Right hindlimb (tissue), 1 donor: ENCODE measurements at regions not wholly inside any gene's neighbourhood (a gene's known extent, or its start where the extent isn't known, plus 50 kb on each side); places are given as distances from the start of the nearest gene placed in this dataset.

ENCODE experiments used
- DNase-seq: peaks from one replicate; pipeline ENCODE4 v3.0.0-alpha.2; 2018

GRCh38 chr11:15779518-15779917 lies 576.8 kb downstream of the SOX6 start:
- DNase-seq: no peak

GRCh38 chr11:15780382-15780781 lies 576.0 kb downstream of the SOX6 start:
- DNase-seq: peak; percentile 55

DNA sequence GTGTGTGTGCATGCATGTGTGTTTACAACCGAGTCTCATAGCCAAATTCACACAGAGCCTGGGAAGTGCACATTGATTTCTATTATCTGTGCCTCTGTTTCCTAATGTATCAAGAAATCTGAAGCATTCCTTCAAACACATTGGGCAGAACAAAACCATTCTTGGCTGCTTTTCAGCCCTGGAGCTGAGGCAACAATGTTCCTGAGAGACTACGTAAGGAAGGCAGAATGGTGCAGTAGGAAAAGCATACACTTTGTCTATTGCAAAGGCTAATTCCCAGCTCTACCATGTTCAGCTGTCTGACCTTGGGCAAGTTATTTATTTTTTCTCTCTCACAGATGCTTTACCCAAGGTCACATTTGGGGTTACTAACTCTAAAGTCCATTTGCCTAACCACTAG lies 575.5 kb downstream of the SOX6 start:
- no peak for DNase-seq

DNA sequence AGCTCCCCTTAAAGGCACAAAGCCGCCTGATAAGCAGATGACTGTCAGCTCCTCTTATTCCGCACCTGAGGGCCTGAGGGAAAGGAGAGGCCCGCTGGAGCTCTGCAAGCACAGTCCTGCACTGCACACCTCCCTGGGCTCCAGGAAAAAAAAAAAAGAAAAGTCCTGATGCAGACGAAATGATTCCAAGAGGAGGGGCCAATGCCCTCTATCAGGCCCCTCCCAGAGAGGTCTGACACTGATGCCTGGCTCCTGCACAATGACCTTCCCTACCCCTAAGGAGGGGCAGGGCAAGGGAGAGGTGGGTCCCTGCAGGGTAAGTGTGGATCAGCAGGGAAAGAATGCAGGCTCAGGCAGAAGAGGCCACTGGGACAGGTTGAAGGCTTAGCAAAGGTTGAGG lies 572.7 kb downstream of the SOX6 start:
- no peak for DNase-seq

GRCh38 chr11:15793043-15793996 lies 563.0 kb downstream of the SOX6 start:
- DNase-seq: no peak

GRCh38 chr11:15794361-15795150 lies 561.8 kb downstream of the SOX6 start:
- DNase-seq: no peak

- DNase-seq: no peak
These were observed 561.0 kb downstream of the SOX6 start for GRCh38 chr11:15795378-15795777.

DNA sequence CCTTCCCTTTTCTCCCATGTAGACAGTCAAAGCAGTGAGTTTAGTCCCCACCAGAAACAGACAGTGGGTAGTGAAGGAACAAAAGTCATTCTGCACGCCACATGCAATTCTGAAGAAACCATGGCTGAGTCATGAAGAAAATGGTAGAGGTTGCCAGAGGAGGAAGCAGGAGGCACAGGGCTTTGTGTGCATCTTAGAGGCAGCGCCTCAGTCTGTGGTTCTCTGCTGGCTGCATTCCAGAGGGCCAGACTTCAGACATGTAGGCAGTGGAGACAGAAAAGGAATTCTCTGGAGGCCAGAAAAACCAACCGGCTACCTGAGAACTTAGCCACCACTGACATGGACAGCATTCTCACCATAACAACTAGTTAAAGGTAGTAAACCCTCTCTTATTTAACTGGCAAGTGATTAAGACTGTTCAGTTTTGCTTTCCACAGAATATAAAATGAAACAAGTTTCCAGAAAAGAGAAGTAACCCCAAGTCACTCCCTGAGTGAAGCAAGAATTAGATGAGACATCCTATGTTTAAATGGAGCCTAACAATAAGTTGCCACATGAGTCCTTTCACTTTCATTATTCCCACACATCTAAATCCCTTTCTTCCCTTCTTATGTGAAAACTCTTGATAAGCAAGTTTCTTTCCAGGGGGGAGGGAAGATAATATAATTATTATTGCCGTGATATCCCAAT lies 556.1 kb downstream of the SOX6 start:
- peak; percentile 57 for DNase-seq

DNA sequence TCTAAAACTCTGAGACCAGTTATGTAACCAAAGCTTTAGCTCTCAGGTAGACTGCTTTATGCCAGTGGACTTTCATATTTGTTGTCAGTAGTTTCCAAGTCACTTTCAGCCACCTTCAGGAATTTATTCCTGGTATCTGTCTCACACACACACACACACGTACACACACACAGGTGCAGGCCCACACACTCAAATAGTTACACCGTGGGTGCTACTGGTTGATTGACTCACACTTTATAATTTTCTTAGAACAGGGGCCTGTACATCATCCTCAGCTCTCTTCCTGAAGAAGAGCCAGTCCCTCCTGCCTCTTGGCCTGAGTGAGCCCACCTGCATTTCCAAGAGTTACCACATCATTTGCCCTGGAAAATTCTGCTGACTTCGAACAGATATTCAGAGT lies 555.2 kb downstream of the SOX6 start:
- DNase-seq: no peak

DNA sequence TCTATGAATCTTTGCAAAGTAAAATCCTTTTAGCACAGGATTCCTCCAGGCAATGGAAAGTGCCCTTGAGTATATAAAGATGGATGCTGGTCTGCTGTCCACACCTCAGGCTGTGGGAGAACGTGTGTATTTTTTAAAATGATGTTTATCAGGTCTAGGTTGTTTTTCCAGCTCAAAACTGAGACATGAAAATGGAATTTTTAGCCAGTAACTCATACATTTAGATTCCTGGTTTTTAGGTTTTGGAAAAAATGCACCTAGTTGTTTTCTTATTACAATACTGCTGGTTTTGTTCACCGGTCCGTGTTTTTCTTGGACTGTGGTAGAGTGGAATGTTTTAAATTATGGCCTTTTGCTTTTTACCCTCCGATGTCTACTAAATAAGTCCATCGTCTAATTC lies 554.7 kb downstream of the SOX6 start:
- DNase-seq: no peak

DNA sequence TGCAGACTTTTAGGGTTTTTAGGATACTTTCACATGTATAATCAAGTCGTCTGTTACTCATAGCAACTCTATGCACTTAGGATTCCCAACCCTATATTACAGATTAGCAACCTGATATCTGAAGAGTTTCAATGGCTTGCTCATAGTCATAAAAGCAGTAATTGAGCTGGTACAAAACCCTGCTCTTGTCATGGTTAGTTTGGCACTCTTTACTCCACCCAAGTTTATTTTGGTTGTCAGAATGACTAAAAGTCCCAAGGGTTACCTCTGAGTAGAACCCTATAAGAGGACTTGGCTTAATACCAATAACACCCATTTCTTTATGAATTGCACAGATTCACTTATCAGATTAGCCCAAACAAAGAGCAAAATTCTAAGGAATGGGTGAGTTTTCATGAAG lies 550.6 kb downstream of the SOX6 start:
- no peak for DNase-seq

- DNase-seq: no peak
These were observed 550.1 kb downstream of the SOX6 start for GRCh38 chr11:15806217-15806616.

GRCh38 chr11:15807827-15808226 lies 548.5 kb downstream of the SOX6 start:
- no peak for DNase-seq

- DNase-seq: no peak
These were observed 546.3 kb downstream of the SOX6 start for GRCh38 chr11:15810082-15810481.

DNA sequence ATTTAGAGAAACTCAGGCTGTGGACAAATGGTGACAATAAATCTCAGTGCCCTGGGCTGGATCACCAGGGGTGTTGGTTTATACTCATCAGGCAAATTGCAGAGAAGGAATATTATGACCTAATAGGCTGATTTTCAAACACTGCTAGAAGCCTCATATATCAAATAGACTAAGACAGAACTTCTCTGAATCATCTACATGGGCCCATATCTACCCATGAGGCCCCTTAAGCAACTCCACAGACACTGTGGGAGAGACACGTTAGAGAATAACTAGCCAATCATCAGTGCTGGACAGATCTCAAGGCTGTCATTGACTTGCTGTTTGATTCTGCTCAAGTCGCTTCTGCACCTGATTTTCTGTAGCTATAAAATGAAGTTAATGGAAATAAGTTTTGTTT lies 545.8 kb downstream of the SOX6 start:
- DNase-seq: no peak

DNA sequence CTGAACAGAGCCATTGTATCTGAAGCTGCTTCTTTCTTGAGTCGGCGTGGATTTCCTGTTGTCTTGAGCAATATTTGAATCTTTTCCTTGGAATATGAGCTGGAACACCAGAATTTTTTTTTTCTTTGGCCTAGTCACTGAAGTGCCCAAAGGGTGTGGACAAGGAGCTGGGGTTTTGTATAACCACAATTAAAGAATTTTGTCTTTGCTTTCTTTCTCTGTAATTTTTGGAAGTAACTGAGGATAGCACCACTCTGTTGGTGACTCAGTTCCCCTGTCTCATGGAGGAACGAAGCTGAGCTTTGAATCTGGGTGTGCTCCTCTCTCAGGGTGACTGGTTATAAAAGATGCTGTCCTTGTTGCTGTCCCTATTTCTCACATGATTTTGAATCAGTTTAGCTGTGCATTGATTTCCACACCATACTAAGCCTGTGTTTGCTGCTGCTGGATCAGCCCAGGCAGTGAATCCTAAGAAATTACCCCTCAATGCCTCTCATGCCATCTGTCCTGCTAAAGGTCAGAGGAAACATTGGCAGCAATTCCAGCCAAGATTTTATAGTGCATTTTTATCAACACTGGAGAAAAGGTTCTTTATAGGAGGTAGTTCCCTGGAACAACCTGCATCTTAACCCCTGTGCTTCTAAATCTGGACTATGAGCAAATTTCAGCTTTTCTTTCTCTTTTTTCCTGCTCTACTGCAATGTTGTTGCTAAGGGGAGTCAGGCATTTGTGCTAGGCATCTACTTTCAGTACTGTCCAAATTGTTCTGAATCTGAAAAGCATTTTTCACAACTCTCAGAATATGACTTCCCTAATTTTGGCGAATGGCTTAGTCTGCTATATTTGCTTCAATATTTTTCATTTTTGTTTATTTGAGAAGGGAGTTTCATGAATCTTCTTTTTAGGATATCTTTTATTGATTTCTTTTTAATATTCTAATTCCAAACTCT lies 540.8 kb downstream of the SOX6 start:
- DNase-seq: no peak

- DNase-seq: peak; percentile 65
These were observed 540.0 kb downstream of the SOX6 start for GRCh38 chr11:15816260-15816871.

GRCh38 chr11:15817001-15817400 lies 539.3 kb downstream of the SOX6 start:
- DNase-seq: no peak

- no peak for DNase-seq
These were observed 538.1 kb downstream of the SOX6 start for GRCh38 chr11:15818132-15818842.

DNA sequence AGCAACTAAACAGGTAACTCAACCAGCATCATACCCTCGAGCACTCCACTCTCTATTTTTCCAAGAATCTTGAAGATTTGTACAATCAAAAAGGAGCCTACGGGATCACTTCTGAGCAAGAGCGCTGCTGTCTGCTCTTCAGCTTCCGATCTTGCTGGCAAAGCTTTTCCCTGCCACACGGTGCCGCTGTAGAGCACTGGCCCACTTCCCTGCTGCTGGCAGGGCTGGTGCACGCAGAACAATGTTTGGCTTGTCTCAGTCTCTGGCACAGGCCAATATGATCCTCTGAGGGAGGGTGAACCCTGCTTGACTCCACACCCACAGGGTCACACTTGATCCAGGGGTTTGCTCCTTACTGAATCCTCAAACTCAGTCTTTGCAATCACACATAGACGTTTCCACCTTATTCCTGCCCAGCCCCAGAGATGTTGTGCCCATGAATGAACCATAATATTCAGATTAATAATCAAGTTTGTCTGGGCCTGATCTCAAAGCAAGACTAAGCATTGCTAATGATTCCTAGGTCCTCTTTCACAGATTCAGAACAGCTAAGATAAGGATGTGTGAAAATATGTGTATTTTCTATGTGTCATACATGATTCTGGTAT lies 536.6 kb downstream of the SOX6 start:
- peak; percentile 68 for DNase-seq

DNA sequence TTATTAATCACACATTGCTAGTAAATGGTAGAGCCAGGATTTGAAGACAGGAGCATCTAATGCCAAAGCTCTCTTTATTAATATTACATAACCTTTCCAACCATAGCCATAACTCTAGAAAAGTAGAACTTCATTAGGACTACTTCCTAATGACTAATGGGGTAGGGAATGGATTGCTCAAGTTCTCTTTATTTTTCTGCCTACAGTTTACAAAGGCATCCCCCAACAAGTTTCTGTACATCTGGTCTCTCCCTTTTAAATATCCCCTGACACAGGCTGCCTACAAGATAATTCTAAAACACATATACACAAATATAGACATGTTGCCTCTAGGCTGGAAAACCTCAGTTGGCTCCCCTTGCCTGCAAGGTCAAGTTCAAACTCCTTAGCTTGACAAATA lies 534.9 kb downstream of the SOX6 start:
- no peak for DNase-seq
